SK-N-SH (cell line): ENCODE measurements at regions not wholly inside any gene's neighbourhood (a gene's known extent, or its start where the extent isn't known, plus 50 kb on each side); places are given as distances from the start of the nearest gene placed in this dataset.
A peak's percentile ranks its signal among the peaks of the same experiment; 100 is the strongest.

Source experiments
- CTCF ChIA-PET: fragments of 300-600, 350-600 bp; formaldehyde crosslinking; extraction: SDS; loops from one replicate; lab custom pipeline; 2021; lab: Yijun Ruan, JAX
- POLR2A ChIA-PET: fragments of 350-600 bp; sonication (Branson Sonifier 250); formaldehyde crosslinking; extraction: SDS; loops from one replicate; lab custom pipeline; 2020; ENCODE audit warnings: antibody characterized with exemption, inconsistent platforms; lab: Yijun Ruan, JAX
- DNase-seq: peaks from one replicate; pipeline ENCODE4 v3.0.0; 2012
- H2AFZ ChIP-seq: fragments of 200-600 bp; sonication (generic); 2 replicates; pipeline ENCODE4 v1.8.1; 2016; ENCODE audit warnings: antibody characterized with exemption, mild to moderate bottlenecking, low read depth
- H3F3A ChIP-seq: fragments of 200-600 bp; sonication (generic); replicated peaks from 2 replicates; pipeline ENCODE3; 2016; ENCODE audit warnings: antibody characterized with exemption, mild to moderate bottlenecking; ENCODE audit not compliant: insufficient read depth
- H3K27ac ChIP-seq, 2 experiments: fragments of 200-500 bp in 1 of 2; fragments of 200-600 bp in 1 of 2; sonication (Bioruptor generic) in 1 of 2; sonication (generic), shearing (Covaris generic) in 1 of 2; 2 replicates each; pipeline versions ENCODE4 v1.5.1 to v1.6.1; 2014 to 2016; ENCODE audit warnings: low read depth in 2 of 2, inconsistent platforms in 1 of 2, low read length in 1 of 2, mild to moderate bottlenecking in 1 of 2, mixed read lengths in 1 of 2
- H3K27me3 ChIP-seq: fragments of 200-600 bp; sonication (generic), shearing (Covaris generic); 2 replicates; pipeline ENCODE4 v1.6.1; 2016; ENCODE audit warnings: mixed run types; ENCODE audit not compliant: insufficient read depth
- H3K36me3 ChIP-seq, 2 experiments: fragments of 200-500 bp in 1 of 2; fragments of 200-600 bp in 1 of 2; sonication (Bioruptor generic) in 1 of 2; sonication (generic) in 1 of 2; replicated peaks in 1 of 2; 2 replicates each; pipeline versions ENCODE3 to v1.5.1; 2014 to 2016; ENCODE audit warnings: low read length in 1 of 2, mild to moderate bottlenecking in 1 of 2; ENCODE audit not compliant: insufficient read depth in 2 of 2, control insufficient read depth in 1 of 2
- H3K4me1 ChIP-seq, 2 experiments: fragments of 200-500 bp in 1 of 2; fragments of 200-600 bp in 1 of 2; sonication (Bioruptor generic) in 1 of 2; sonication (generic), shearing (Covaris generic) in 1 of 2; 2 replicates each; pipeline versions ENCODE4 v1.5.1 to v1.6.1; 2014 to 2016; ENCODE audit warnings: low read depth in 1 of 2, low read length in 1 of 2, mixed run types in 1 of 2; ENCODE audit not compliant: insufficient read depth in 2 of 2, control insufficient read depth in 1 of 2
- H3K4me2 ChIP-seq: fragments of 200-600 bp; sonication (generic), shearing (Covaris generic); 2 replicates; pipeline ENCODE4 v1.6.1; 2017; ENCODE audit warnings: mixed run types
- H3K4me3 ChIP-seq, 2 experiments: fragments of 200-500 bp in 1 of 2; fragments of 200-600 bp in 1 of 2; sonication (Bioruptor generic) in 1 of 2; sonication (generic), shearing (Covaris generic) in 1 of 2; 2 replicates each; pipeline versions ENCODE4 v1.5.1 to v1.8.1; 2014 to 2016; ENCODE audit warnings: low read depth in 2 of 2, inconsistent platforms in 1 of 2, low read length in 1 of 2, mild to moderate bottlenecking in 1 of 2, mixed read lengths in 1 of 2, moderate library complexity in 1 of 2
- H3K79me2 ChIP-seq: fragments of 200-600 bp; sonication (generic); 2 replicates; pipeline ENCODE4 v1.8.1; 2017; ENCODE audit warnings: mild to moderate bottlenecking; ENCODE audit not compliant: insufficient read depth
- H3K9ac ChIP-seq: fragments of 200-600 bp; sonication (generic); 2 replicates; pipeline ENCODE4 v1.6.1; 2017; ENCODE audit warnings: mixed run types
- H3K9me2 ChIP-seq: fragments of 200-600 bp; sonication (generic); 2 replicates; pipeline ENCODE4 v1.6.1; 2017; ENCODE audit warnings: mixed run types
- H3K9me3 ChIP-seq: fragments of 200-600 bp; sonication (generic); 2 replicates; pipeline ENCODE4 v1.6.1; 2017; ENCODE audit warnings: mixed run types, mild to moderate bottlenecking, moderate library complexity
- H4K20me1 ChIP-seq: fragments of 200-600 bp; sonication (generic); 2 replicates; pipeline ENCODE4 v1.6.1; 2017; ENCODE audit warnings: mild to moderate bottlenecking, mixed run types; ENCODE audit not compliant: insufficient read depth
- EP300 ChIP-seq, 2 experiments: IDR thresholded peaks; 2 replicates each; pipeline versions ENCODE4 v1.4.0 to v1.6.1; 2012; ENCODE audit warnings: borderline replicate concordance in 1 of 2, low read depth in 1 of 2, low read length in 1 of 2
- GATA2 ChIP-seq: sonication (generic); formaldehyde crosslinking; IDR thresholded peaks from 2 replicates; pipeline ENCODE4 v1.5.0; 2020; ENCODE audit warnings: mild to moderate bottlenecking, missing genetic modification reagents
- NFIC ChIP-seq: IDR thresholded peaks from 2 replicates; pipeline ENCODE4 v1.4.0; 2012; ENCODE audit warnings: borderline replicate concordance
- RAD21 ChIP-seq: IDR thresholded peaks from 2 replicates; pipeline ENCODE4 v1.6.1; 2012; ENCODE audit warnings: mild to moderate bottlenecking, low read length
- RFX5 ChIP-seq: IDR thresholded peaks from 2 replicates; pipeline ENCODE4 v1.6.1; 2012; ENCODE audit warnings: mild to moderate bottlenecking, improper control_type of control experiment, low read length
- SMC3 ChIP-seq: IDR thresholded peaks from 2 replicates; pipeline ENCODE4 v1.6.1; 2012; ENCODE audit warnings: low read depth, low read length, improper control_type of control experiment
- TEAD4 ChIP-seq: IDR thresholded peaks from 2 replicates; pipeline ENCODE4 v1.4.0; 2012; ENCODE audit warnings: mild to moderate bottlenecking, borderline replicate concordance; ENCODE audit not compliant: insufficient read depth
- YY1 ChIP-seq: IDR thresholded peaks from 2 replicates; pipeline ENCODE4 v1.4.0; 2012; ENCODE audit warnings: low read depth, mild to moderate bottlenecking
- WGBS: methylation state at CpG from one replicate; pipeline ENCODE4 v1.1.6; 2017; ENCODE audit warnings: low lambda C conversion rate; 5-methylcytosine and 5-hydroxymethylcytosine counted together

DNA sequence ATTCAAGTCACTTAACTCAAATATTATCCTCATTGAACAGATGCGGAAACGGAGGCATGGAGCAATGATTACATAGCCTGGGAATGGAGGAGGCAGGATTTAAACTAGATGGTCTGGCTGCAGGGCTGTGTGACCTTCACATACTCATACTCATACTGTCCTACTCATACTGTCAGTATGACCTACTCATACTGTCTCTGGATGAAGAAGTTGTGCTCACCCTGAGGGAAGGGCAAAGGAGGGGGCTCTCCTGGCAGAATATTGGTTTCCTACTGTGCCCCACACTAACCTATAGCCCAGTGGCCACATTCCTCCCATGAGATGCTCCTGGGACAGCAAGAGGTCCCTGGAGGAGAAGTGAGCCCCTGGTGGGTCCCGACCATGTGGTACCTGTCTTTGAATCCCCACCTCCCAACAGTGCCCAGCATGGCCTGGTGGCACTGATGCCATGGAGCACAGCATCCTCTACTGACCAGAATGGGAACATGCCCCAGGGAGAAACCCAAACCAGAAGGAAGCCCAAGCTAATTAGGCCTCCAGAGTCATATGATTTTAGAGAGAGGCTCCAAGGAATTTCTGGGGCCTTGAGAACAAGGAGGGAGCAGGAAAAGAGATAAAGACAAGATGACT lies 197.3 kb upstream of the SDK2 start:
- Histone ChIP-seq H3K27ac (no peak overlapping the region), H3K27me3 (no peaks in the 10 kb centered on the region), H3K36me3 (no peaks in the 10 kb centered on the region), H3K79me2 (no peaks in the 10 kb centered on the region), H3F3A (no peaks in the 10 kb centered on the region), H3K4me1 (peaks cover 0 to 8% of the 10 kb centered on the region in 2 experiments; a peak in 1 of 4 replicates), H3K9me2 (no peaks in the 10 kb centered on the region), H3K9me3 (peaks cover 6% of the 10 kb centered on the region; the same call in 1 of the 2 replicates)
- 58% methylated on average over 3 of the region's 3 CpGs for WGBS
- CTCF ChIA-PET = interaction anchor here (0.6 to 2.9 kb wide), 24 partner anchors 9 to 431 kb away, joined by 3 to 12 read pairs (median 4); no protein-coding TSS in a partner anchor
- DNase-seq = peak; percentile 65
- TF ChIP-seq SMC3 = peak; percentile 63; the same call in 1 of the 2 replicates
- TF ChIP-seq RFX5 = no peak
- TF ChIP-seq TEAD4 = no peak
- peak; percentile 86 for TF ChIP-seq RAD21
- TF ChIP-seq EP300 (IDR thresholded peaks at IDR 0.05; ENCODE audit: borderline replicate concordance in 1 of 2, low read depth in 1 of 2, low read length in 1 of 2) = no peak
- TF ChIP-seq, all 33 proteins: peak for 2
- Histone ChIP-seq H3K9ac (no peak overlapping the region), H3K4me3 (no peak overlapping the region), H4K20me1 (no peaks in the 10 kb centered on the region), H3K4me2 (no peak overlapping the region), H2AFZ (no peak overlapping the region)
- POLR2A ChIA-PET = no interaction called here

DNA sequence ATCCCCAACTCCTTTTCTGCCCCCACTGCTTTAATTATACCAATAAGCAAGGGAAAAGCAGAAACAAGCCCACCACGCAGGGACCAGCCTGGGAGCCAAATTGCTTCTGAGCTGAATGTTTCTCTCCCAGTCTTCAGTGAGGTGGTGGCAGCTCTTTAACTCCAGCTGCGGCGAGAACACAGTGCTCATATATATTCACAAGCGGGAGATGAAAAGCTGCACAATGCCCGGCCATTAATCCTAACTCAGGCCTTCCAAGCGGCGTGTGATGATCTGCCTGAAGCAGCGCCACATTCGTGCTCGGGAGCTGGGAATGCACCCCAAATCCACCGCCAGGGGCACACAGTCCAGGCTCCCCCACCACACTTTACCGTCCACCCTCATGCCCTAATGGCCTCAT lies 203.7 kb upstream of the SDK2 start:
- no peak overlapping the region for H2AFZ ChIP-seq
- no peaks in the 10 kb centered on the region for H3K27me3 ChIP-seq
- no peaks in the 10 kb centered on the region for H3K79me2 ChIP-seq
- H3K36me3 ChIP-seq = no peaks in the 10 kb centered on the region
- ChIA-PET POLR2A (no interaction called here), CTCF (interaction anchor here (1.3 to 1.8 kb wide), 3 partner anchors 9 to 101 kb away, joined by 4 to 5 read pairs (median 5); no protein-coding TSS in a partner anchor)
- no peak overlapping the region for H3K4me2 ChIP-seq
- H3K4me3 ChIP-seq = no peak overlapping the region
- no peaks in the 10 kb centered on the region for H3F3A ChIP-seq
- H4K20me1 ChIP-seq = no peaks in the 10 kb centered on the region
- no peak overlapping the region for H3K27ac ChIP-seq
- H3K9me3 ChIP-seq = no peaks in the 10 kb centered on the region
- no peak for DNase-seq
- WGBS = 73% methylated on average over 12 of the region's 12 CpGs
- TF ChIP-seq RAD21 (no peak), GATA2 (CRISPR knock-in tag) (no peak), YY1 (no peak)
- H3K9ac ChIP-seq = no peak overlapping the region
- H3K4me1 ChIP-seq = no peaks in the 10 kb centered on the region
- H3K9me2 ChIP-seq = no peaks in the 10 kb centered on the region

DNA sequence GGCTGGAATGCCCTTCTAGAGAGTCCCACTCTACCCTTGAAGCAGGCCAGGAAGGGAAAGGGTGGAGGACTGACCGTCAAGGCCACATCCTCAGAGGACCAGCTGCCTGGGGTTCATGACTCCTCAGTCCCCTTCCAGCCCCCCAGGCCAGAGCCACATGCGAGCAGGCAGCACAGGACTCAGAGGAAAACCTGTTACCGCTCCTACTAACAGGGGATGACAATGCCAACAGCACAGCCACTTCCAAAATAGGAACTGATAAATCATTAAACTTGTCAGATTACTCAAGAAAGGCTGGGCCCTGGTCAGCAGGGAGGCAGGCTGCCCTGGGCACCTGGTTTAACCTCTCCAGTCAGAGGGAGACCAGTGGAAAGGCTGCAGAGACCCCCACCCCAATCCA lies 206.2 kb upstream of the SDK2 start:
- ChIA-PET CTCF (interaction anchor here (1.1 to 1.2 kb wide), 2 partner anchors 9 to 481 kb away, joined by 4 to 5 read pairs; no protein-coding TSS in a partner anchor), POLR2A (no interaction called here)
- DNase-seq = no peak
- H3K4me2 ChIP-seq = no peak overlapping the region
- H3F3A ChIP-seq = no peaks in the 10 kb centered on the region
- H3K9me2 ChIP-seq = no peaks in the 10 kb centered on the region
- no peak overlapping the region for H3K4me3 ChIP-seq
- H4K20me1 ChIP-seq = no peaks in the 10 kb centered on the region
- H3K36me3 ChIP-seq = no peaks in the 10 kb centered on the region
- 30% methylated on average over 3 of the region's 3 CpGs for WGBS
- no peaks in the 10 kb centered on the region for H3K4me1 ChIP-seq
- H3K27ac ChIP-seq = no peak overlapping the region
- H3K79me2 ChIP-seq = no peaks in the 10 kb centered on the region
- H3K27me3 ChIP-seq = no peaks in the 10 kb centered on the region
- H2AFZ ChIP-seq = no peak overlapping the region
- H3K9ac ChIP-seq = no peak overlapping the region
- no peaks in the 10 kb centered on the region for H3K9me3 ChIP-seq
- no peak for TF ChIP-seq NFIC
